GM12878 (cell line): ENCODE measurements at regions not wholly inside any gene's neighbourhood (a gene's known extent, or its start where the extent isn't known, plus 50 kb on each side); places are given as distances from the start of the nearest gene placed in this dataset.

Experiments
- EGR1 ChIP-seq, 2 experiments: IDR thresholded peaks; 1 replicate in 1 of 2; 2 replicates in 1 of 2; pipeline ENCODE4 v1.6.1; 2011 to 2012; ENCODE audit warnings: low read depth in 2 of 2, low read length in 2 of 2, borderline replicate concordance in 1 of 2, mild to moderate bottlenecking in 1 of 2, moderate library complexity in 1 of 2
- NFIC ChIP-seq: IDR thresholded peaks from 2 replicates; pipeline ENCODE4 v1.6.1; 2012; ENCODE audit warnings: low read depth, mild to moderate bottlenecking, inconsistent platforms, low read length, moderate library complexity
- POLR2AphosphoS5 ChIP-seq: IDR thresholded peaks from 2 replicates; pipeline ENCODE4 v1.6.1; 2011; ENCODE audit warnings: mild to moderate bottlenecking, low read length, inconsistent platforms
- SREBF2 ChIP-seq: IDR thresholded peaks from 2 replicates; pipeline ENCODE4 v1.6.1; 2012; ENCODE audit warnings: mild to moderate bottlenecking, low read length
- SUPT20H ChIP-seq: IDR thresholded peaks from 2 replicates; pipeline ENCODE4 v1.6.1; 2011; ENCODE audit warnings: low read depth, mild to moderate bottlenecking, low read length, moderate library complexity, borderline replicate concordance; ENCODE audit not compliant: control insufficient read depth
- SUZ12 ChIP-seq: fragments of 200-600 bp; sonication (generic); IDR thresholded peaks from one replicate; pipeline ENCODE4 v1.6.1; 2018; ENCODE audit warnings: antibody characterized with exemption, mild to moderate bottlenecking; ENCODE audit not compliant: unreplicated experiment
- TAF1 ChIP-seq: IDR thresholded peaks from 2 replicates; pipeline ENCODE4 v1.6.1; 2011; ENCODE audit warnings: mild to moderate bottlenecking, low read depth, low read length, borderline replicate concordance
- TF ChIP-seq, protein P1 (sequence below): fragments of 450-650 bp; IDR thresholded peaks from 2 replicates; pipeline ENCODE4 v1.6.1; 2017; ENCODE audit warnings: mild to moderate bottlenecking, moderate library complexity
- TF ChIP-seq, protein P2 (sequence below): IDR thresholded peaks from 2 replicates; pipeline ENCODE4 v1.6.1; 2012; ENCODE audit warnings: low read depth, low read length, improper control_type of control experiment
- TF ChIP-seq, protein P3 (sequence below): IDR thresholded peaks from 2 replicates; pipeline ENCODE4 v1.6.1; 2011; ENCODE audit warnings: low read depth, low read length, improper control_type of control experiment, borderline replicate concordance

DNA sequence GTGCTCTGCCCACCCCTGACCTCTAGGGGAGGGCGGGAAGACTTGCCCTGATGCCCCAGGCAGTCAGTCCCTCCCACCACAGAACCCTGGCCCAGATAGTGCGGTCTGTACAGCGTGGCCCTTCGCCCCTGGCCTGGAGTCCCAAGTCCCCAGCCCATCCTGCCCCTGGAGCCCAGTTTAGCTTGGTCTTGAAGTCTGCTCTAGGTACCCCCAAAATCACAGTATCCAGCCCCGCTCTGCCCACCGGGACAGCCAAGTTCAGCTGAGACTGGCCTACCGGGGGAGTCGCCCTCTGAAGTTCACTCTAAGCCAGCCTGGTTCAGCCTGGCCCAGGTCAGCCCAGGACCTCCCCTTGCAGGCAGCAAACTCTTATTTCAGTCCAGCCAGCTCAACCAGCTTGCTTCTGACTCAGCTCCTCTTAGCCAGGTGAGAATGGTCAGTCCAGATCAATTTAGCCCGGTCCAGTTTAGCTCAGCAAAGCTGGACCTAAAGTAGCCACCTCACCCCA, 75.9 kb downstream of the TMEM121 start:
- TF ChIP-seq TAF1 (no peak), SREBF2 (no peak), POLR2AphosphoS5 (no peak), SUPT20H (no peak), SUZ12 (no peak), EGR1 (IDR thresholded peaks at IDR 0.05; ENCODE audit: borderline replicate concordance in 1 of 2, low read depth in 2 of 2, low read length in 2 of 2) (no peak), NFIC (no peak)
- TF ChIP-seq, protein P1, sequence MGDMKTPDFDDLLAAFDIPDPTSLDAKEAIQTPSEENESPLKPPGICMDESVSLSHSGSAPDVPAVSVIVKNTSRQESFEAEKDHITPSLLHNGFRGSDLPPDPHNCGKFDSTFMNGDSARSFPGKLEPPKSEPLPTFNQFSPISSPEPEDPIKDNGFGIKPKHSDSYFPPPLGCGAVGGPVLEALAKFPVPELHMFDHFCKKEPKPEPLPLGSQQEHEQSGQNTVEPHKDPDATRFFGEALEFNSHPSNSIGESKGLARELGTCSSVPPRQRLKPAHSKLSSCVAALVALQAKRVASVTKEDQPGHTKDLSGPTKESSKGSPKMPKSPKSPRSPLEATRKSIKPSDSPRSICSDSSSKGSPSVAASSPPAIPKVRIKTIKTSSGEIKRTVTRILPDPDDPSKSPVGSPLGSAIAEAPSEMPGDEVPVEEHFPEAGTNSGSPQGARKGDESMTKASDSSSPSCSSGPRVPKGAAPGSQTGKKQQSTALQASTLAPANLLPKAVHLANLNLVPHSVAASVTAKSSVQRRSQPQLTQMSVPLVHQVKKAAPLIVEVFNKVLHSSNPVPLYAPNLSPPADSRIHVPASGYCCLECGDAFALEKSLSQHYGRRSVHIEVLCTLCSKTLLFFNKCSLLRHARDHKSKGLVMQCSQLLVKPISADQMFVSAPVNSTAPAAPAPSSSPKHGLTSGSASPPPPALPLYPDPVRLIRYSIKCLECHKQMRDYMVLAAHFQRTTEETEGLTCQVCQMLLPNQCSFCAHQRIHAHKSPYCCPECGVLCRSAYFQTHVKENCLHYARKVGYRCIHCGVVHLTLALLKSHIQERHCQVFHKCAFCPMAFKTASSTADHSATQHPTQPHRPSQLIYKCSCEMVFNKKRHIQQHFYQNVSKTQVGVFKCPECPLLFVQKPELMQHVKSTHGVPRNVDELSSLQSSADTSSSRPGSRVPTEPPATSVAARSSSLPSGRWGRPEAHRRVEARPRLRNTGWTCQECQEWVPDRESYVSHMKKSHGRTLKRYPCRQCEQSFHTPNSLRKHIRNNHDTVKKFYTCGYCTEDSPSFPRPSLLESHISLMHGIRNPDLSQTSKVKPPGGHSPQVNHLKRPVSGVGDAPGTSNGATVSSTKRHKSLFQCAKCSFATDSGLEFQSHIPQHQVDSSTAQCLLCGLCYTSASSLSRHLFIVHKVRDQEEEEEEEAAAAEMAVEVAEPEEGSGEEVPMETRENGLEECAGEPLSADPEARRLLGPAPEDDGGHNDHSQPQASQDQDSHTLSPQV, result no peak
- TF ChIP-seq, protein P2, sequence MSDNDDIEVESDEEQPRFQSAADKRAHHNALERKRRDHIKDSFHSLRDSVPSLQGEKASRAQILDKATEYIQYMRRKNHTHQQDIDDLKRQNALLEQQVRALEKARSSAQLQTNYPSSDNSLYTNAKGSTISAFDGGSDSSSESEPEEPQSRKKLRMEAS, result no peak
- TF ChIP-seq, protein P3, sequence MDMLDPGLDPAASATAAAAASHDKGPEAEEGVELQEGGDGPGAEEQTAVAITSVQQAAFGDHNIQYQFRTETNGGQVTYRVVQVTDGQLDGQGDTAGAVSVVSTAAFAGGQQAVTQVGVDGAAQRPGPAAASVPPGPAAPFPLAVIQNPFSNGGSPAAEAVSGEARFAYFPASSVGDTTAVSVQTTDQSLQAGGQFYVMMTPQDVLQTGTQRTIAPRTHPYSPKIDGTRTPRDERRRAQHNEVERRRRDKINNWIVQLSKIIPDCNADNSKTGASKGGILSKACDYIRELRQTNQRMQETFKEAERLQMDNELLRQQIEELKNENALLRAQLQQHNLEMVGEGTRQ, result no peak
